Mucosa of descending colon (tissue), 3 donors: ENCODE measurements at regions not wholly inside any gene's neighbourhood (a gene's known extent, or its start where the extent isn't known, plus 50 kb on each side); places are given as distances from the start of the nearest gene placed in this dataset.

Experiments
- ATAC-seq: fragments of 200-7000 bp; cut with Tn5 transposase; one replicate; pipeline ENCODE4 v1.9.1; 2020; ENCODE audit warnings: mild to moderate bottlenecking, moderate library complexity
- DNase-seq, 3 donors: peaks; one replicate each; pipeline ENCODE4 v3.0.0-alpha.2; 2020
- H3K36me3 ChIP-seq: fragments of 200-600 bp; one replicate; pipeline ENCODE4 v1.8.0; 2021; ENCODE audit warnings: low read depth, mild to moderate bottlenecking
- H3K4me1 ChIP-seq: fragments of 200-600 bp; one replicate; pipeline ENCODE4 v1.8.0; 2021; ENCODE audit warnings: low read depth, mild to moderate bottlenecking
- H3K4me3 ChIP-seq: fragments of 200-600 bp; one replicate; pipeline ENCODE4 v1.8.0; 2021; ENCODE audit warnings: mild to moderate bottlenecking
- H3K9me3 ChIP-seq: fragments of 200-600 bp; one replicate; pipeline ENCODE4 v1.8.0; 2021; ENCODE audit warnings: mild to moderate bottlenecking
- intact Hi-C, 2 donors: fragments of 100-400 bp; cut with DNase I in 1 of 2; cut with micrococcal nuclease in 1 of 2; formaldehyde crosslinking; loops; one replicate each; pipeline versions ENCODE4 v1.11.0 to v1.11.1; 2022; cut with DNase I, micrococcal nuclease
- TF ChIP-seq, protein P1 (sequence below): fragments of 200-600 bp; IDR thresholded peaks from one replicate; pipeline ENCODE4 v1.8.0; 2022; ENCODE audit warnings: antibody characterized with exemption, mild to moderate bottlenecking
- donor health status: DM: no; HTN: no; CAD: no; lungs with moderate emphysema.
- donor health status: DM: no; HTN: no; CAD: no.
- donor health status: DM: no; HTN: yes; CAD: no.

DNA sequence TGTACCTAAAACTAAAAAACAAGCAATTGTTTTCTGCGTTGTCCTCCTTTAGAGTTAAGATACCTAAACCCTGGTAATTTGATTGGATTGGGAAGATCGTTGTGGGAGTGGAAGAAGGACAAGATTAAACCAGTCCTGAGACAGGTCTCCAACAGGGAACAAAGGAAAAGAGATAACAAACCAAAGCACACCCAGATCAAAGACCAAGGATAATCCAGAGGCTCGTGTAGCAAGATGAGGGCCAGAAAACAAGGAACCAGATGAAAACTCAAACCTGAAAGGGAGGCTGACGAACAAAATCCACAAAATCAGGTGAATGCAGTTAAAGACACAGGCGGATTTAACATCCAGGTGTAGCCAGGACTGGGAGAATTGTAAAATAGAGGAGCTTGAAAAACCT, 618.1 kb downstream of the SLCO4C1 start:
- no peaks in the 10 kb centered on the region for H3K4me1 ChIP-seq
- TF ChIP-seq, protein P1, sequence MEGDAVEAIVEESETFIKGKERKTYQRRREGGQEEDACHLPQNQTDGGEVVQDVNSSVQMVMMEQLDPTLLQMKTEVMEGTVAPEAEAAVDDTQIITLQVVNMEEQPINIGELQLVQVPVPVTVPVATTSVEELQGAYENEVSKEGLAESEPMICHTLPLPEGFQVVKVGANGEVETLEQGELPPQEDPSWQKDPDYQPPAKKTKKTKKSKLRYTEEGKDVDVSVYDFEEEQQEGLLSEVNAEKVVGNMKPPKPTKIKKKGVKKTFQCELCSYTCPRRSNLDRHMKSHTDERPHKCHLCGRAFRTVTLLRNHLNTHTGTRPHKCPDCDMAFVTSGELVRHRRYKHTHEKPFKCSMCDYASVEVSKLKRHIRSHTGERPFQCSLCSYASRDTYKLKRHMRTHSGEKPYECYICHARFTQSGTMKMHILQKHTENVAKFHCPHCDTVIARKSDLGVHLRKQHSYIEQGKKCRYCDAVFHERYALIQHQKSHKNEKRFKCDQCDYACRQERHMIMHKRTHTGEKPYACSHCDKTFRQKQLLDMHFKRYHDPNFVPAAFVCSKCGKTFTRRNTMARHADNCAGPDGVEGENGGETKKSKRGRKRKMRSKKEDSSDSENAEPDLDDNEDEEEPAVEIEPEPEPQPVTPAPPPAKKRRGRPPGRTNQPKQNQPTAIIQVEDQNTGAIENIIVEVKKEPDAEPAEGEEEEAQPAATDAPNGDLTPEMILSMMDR = no peak
- H3K4me3 ChIP-seq = no peak overlapping the region
- no peaks in the 10 kb centered on the region for H3K9me3 ChIP-seq
- intact Hi-C loops = loop anchor here in 1 of 2 donors (10.0 kb wide), 1 partner anchor 143 kb away; no protein-coding TSS in a partner anchor
- no peaks in the 10 kb centered on the region for H3K36me3 ChIP-seq
- ATAC-seq (no peak), DNase-seq (no peak)

DNA sequence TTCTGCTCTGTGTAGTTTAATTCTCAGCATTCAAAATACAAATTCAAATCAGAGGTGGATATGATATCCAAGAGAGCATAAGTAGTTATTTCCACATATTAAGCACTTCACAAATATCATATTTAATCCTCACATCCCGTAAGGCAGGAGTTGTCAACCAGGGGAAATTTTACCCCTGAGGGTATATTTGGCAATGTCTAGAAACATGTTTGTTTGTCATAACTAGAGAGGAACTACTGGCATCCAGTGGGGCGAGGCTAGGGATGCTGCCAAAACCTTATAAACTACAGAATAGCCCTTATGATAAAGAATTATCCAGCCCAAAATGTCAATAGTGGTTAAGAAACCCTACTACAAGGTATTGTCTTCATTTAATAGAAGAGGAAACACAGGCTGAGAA, 619.4 kb downstream of the SLCO4C1 start:
- Histone ChIP-seq H3K4me1 (no peaks in the 10 kb centered on the region), H3K4me3 (no peak overlapping the region), H3K36me3 (no peaks in the 10 kb centered on the region), H3K9me3 (no peaks in the 10 kb centered on the region)
- ATAC-seq (no peak), DNase-seq (no peak)
- TF ChIP-seq, protein P1 = no peak
- intact Hi-C loops = loop anchor here in 1 of 2 donors (10.0 kb wide), 1 partner anchor 142 kb away; no protein-coding TSS in a partner anchor

DNA sequence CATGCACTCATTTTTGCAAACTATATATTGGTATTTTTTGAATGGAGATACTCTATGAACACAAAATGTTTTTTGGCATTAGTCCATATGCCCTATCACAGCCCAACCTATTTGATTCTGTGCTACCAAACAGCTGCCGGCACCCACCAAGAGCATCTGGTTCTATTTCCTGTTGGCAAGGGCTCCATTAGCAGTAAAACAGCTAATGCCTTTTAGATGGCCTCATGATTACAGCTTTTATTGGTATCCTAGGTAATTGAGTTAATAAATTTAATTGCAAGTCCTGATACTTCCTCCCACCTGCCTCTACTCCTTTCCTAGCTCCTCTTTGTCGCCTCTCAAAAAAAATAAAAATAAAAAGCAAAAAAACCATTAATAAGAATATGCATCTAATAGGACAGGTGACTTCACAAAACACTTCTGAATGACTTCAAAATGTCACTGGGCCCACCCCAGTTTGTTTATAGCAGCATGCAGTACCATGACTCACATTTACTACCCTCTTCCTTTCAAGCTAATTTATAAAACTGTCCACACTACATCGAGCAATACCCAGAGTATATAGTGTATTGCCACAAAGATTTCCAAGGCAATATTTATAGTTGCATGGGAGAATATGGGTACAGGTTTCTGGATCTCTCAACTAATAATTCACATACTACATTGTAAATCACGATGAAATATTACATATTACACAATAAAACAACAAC, 620.4 kb downstream of the SLCO4C1 start:
- intact Hi-C loops = loop anchor here in 1 of 2 donors (10.0 kb wide), 1 partner anchor 141 kb away; no protein-coding TSS in a partner anchor
- ATAC-seq (no peak), DNase-seq (no peak)

GRCh38 chr5:101673120-101673519, 623.0 kb downstream of the SLCO4C1 start:
- H3K4me3 ChIP-seq = no peak overlapping the region
- TF ChIP-seq, protein P1 = no peak
- ATAC-seq (no peak), DNase-seq (no peak)
- no peaks in the 10 kb centered on the region for H3K36me3 ChIP-seq
- no peaks in the 10 kb centered on the region for H3K9me3 ChIP-seq
- intact Hi-C loops = loop anchor here in 1 of 2 donors (10.0 kb wide), 1 partner anchor 138 kb away; no protein-coding TSS in a partner anchor
- H3K4me1 ChIP-seq = no peaks in the 10 kb centered on the region

More for the DNA sequence above, 620.4 kb downstream of the SLCO4C1 start:
- TF ChIP-seq, protein P1 = no peak
- Histone ChIP-seq H3K36me3 (no peaks in the 10 kb centered on the region), H3K4me1 (no peaks in the 10 kb centered on the region), H3K4me3 (no peak overlapping the region), H3K9me3 (no peaks in the 10 kb centered on the region)

DNA sequence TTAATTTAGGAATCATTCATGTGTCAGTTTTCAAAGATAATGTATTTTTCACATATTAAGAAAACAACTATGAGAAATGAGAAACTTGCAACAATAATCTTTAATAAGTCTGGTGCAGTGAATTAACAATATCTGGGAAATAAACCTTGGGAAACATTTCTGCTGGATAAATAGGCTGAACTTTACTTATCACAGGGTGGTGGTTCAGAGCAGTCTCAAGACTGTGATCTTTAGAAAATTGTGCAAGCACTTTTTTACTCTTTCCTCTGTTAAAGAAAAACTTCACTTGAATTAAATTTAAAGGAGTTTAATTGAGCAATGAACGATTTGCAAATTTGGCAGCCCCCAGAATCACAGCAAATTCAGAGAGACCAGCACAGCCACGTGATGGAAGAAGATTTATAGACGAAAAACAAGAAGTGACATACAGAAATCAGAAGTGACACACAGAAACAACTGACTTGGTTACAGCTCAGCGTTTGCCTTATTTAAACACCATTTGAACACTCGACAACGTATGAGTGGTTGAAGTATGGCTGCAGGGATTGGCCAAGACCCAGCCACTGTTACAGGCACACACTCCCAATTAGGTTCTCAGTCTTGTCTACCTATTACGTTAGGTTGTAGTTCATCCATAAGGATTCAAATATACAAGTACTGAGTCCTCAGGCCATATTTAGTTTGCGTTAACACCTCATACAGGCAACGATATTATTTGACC, 631.9 kb downstream of the SLCO4C1 start:
- ATAC-seq = no peak
- no peak overlapping the region for H3K4me3 ChIP-seq
- DNase-seq = no peak
- TF ChIP-seq, protein P1 = no peak
- intact Hi-C loops = no loop called here
- no peaks in the 10 kb centered on the region for H3K36me3 ChIP-seq
- no peaks in the 10 kb centered on the region for H3K9me3 ChIP-seq
- no peaks in the 10 kb centered on the region for H3K4me1 ChIP-seq
